Ascending aorta (tissue), 2 donors: ENCODE measurements at regions not wholly inside any gene's neighbourhood (a gene's known extent, or its start where the extent isn't known, plus 50 kb on each side); places are given as distances from the start of the nearest gene placed in this dataset.
"Not testable (repeated sequence)": the region's sequence is repeated elsewhere in the genome, so short reads cannot be mapped to it uniquely, and the experiment has no call there.

ENCODE experiments used
- DNase-seq, 2 donors: peaks; one replicate each; pipeline ENCODE4 v3.0.0-alpha.2; 2019; ENCODE audit warnings: low spot score in 2 of 2
- H3K27ac ChIP-seq, 2 donors: fragments of 200-600 bp; sonication (generic); one replicate each; pipeline ENCODE4 v1.5.1; 2016 to 2017; ENCODE audit warnings: mild to moderate bottlenecking in 1 of 2
- H3K27me3 ChIP-seq: fragments of 200-600 bp; sonication (generic); one replicate; pipeline ENCODE4 v1.5.1; 2017
- H3K36me3 ChIP-seq, 2 donors: fragments of 200-600 bp; sonication (generic); one replicate each; pipeline ENCODE4 v1.5.1; 2016
- H3K4me1 ChIP-seq, 2 donors: fragments of 200-600 bp; sonication (generic); one replicate each; pipeline ENCODE4 v1.5.1; 2016 to 2017; ENCODE audit warnings: mild to moderate bottlenecking in 1 of 2
- H3K4me3 ChIP-seq, 2 donors: fragments of 200-600 bp; sonication (generic); one replicate each; pipeline ENCODE4 v1.5.1; 2016 to 2017; ENCODE audit warnings: mild to moderate bottlenecking in 1 of 2
- H3K9me3 ChIP-seq, 2 donors: fragments of 200-600 bp; sonication (generic); one replicate each; pipeline ENCODE4 v1.5.1; 2016
- intact Hi-C: fragments of 100-400 bp; cut with DNase I; formaldehyde crosslinking; loops from one replicate; pipeline ENCODE4 v1.15.1; 2023
- TF ChIP-seq, protein P1 (sequence below), 3 experiments: fragments of 200-600 bp in 2 of 3; fragments of 450-650 bp in 1 of 3; sonication (generic) in 2 of 3; IDR thresholded peaks; one replicate each; pipeline ENCODE4 v1.5.1; 2016 to 2019; ENCODE audit warnings: antibody characterized with exemption in 3 of 3, mild to moderate bottlenecking in 1 of 3, moderate library complexity in 1 of 3

DNA sequence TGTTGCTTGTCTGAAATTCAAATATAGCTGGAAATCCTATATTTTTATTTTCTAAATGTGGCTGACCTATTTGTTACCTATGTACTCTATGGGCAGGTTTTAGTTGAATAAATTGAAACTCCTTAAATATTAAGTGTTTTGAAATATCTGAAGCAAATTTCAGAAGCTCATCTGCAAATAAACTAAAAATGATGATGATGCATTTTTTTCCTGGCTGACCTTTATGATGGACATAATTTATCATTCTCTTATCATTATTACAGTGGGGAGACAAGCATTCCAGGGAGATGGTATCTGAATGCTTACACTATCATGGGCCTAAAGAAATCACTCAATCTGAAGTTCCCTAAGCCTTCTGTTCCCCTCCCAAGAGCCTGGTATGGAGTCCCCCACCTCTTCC lies 1225.2 kb downstream of the AACS start:
- H3K9me3 ChIP-seq, result no peaks in the 10 kb centered on the region
- no peak overlapping the region for H3K27ac ChIP-seq
- H3K4me3 ChIP-seq, result no peak overlapping the region
- intact Hi-C loops, result no loop called here
- no peaks in the 10 kb centered on the region for H3K36me3 ChIP-seq
- no peaks in the 10 kb centered on the region for H3K4me1 ChIP-seq
- H3K27me3 ChIP-seq, result no peaks in the 10 kb centered on the region
- DNase-seq, result no peak
- TF ChIP-seq, protein P1, sequence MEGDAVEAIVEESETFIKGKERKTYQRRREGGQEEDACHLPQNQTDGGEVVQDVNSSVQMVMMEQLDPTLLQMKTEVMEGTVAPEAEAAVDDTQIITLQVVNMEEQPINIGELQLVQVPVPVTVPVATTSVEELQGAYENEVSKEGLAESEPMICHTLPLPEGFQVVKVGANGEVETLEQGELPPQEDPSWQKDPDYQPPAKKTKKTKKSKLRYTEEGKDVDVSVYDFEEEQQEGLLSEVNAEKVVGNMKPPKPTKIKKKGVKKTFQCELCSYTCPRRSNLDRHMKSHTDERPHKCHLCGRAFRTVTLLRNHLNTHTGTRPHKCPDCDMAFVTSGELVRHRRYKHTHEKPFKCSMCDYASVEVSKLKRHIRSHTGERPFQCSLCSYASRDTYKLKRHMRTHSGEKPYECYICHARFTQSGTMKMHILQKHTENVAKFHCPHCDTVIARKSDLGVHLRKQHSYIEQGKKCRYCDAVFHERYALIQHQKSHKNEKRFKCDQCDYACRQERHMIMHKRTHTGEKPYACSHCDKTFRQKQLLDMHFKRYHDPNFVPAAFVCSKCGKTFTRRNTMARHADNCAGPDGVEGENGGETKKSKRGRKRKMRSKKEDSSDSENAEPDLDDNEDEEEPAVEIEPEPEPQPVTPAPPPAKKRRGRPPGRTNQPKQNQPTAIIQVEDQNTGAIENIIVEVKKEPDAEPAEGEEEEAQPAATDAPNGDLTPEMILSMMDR (IDR thresholded peaks at IDR 0.05), result no peak

DNA sequence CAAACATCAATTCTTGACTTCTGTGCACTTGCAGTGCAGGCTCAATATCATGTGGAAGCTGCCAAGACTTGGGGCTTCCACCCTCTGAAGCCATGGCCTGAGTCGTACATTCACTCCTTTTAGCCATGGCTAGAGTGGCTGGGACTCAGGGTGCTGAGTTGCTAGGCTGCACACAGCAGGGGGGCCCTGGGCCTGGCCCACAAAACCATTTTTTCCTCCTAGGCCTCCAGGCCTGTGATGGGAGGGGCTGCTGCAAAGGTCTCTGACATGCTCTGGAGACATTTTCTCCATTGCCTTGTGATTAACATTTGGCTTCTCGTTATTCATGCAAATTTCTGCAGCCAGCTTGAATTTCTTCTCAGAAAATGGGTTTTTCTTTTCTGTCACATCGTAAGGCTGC lies 1226.8 kb downstream of the AACS start:
- intact Hi-C loops, H3K9me3 ChIP-seq, H3K27me3 ChIP-seq, DNase-seq, H3K36me3 ChIP-seq, H3K4me1 ChIP-seq, H3K4me3 ChIP-seq, H3K27ac ChIP-seq: not testable (repeated sequence)

DNA sequence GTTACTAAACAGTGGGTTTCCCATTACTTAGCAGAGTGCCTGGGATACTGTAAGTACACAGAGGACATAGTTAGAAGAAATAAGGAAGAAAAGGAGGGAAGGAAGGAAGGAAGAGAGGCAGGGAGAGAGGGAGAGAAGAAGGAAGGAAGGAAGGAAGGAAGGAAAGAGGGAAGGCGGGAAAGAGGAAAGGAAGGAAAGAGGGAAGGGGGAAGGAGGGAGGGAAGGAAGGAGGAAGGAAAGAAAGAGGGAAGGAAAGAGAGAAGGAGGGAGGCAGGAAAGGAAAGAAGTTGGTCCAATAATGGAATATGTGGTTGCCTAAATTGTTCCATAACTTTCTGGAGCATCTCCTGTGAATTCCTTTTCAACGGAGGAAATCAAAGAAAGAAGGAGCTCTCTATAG lies 1230.4 kb downstream of the AACS start:
- no peaks in the 10 kb centered on the region for H3K4me1 ChIP-seq
- TF ChIP-seq, protein P1 (IDR thresholded peaks at IDR 0.05), result no peak

DNA sequence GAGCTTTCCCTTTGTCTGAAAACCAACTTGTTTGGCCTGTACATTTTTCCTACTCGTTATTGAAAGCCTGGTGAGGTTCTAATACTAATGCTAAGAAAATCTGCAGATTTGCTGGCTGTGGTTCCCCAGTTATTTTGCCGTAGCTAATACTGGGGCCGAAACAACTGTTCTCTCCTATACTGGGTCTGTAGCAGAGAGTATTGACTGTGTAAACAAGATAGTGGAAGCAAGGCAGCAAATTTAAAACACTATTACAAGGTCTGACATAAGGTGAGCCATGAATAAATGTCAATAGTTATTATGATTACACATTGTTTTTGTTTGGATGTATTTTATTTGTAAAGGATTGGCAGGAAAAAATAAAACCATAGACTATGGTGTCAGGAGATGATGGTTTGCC lies 1244.0 kb downstream of the AACS start:
- TF ChIP-seq, protein P1 (IDR thresholded peaks at IDR 0.05), result no peak
- intact Hi-C loops, result no loop called here
- Histone ChIP-seq H3K27ac (no peak overlapping the region), H3K36me3 (no peaks in the 10 kb centered on the region), H3K4me3 (no peak overlapping the region), H3K27me3 (no peaks in the 10 kb centered on the region), H3K4me1 (no peaks in the 10 kb centered on the region), H3K9me3 (no peaks in the 10 kb centered on the region)
- DNase-seq, result no peak

More for the DNA sequence above, 1230.4 kb downstream of the AACS start:
- Histone ChIP-seq H3K4me3 (no peak overlapping the region), H3K36me3 (no peaks in the 10 kb centered on the region), H3K27ac (no peak overlapping the region), H3K9me3 (no peaks in the 10 kb centered on the region), H3K27me3 (no peaks in the 10 kb centered on the region)
- intact Hi-C loops, result no loop called here
- no peak for DNase-seq

DNA sequence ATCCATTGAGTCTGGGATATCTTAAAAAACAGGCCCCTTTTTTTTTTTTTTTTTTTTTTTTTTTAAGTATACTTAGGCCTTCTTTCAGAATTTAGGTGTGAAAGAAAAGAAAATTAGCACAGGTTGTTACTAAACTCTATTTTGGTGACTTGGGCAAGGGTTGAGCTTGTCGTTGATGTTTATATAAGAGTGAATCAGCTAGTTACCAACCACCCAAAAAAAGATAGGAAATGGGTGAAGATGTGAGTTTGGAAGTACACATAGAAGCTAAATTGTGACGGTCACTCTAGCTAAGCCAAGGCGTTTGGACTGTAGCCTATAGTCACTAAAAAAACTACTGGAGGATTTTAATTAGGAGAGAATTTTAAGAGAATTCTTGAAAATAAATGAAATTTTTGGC lies 1247.2 kb downstream of the AACS start:
- Histone ChIP-seq H3K4me3 (no peak overlapping the region), H3K27ac (no peak overlapping the region), H3K27me3 (no peaks in the 10 kb centered on the region), H3K9me3 (no peaks in the 10 kb centered on the region), H3K36me3 (no peaks in the 10 kb centered on the region), H3K4me1 (no peaks in the 10 kb centered on the region)
- TF ChIP-seq, protein P1 (IDR thresholded peaks at IDR 0.05), result no peak
- intact Hi-C loops, result no loop called here
- DNase-seq, result no peak

DNA sequence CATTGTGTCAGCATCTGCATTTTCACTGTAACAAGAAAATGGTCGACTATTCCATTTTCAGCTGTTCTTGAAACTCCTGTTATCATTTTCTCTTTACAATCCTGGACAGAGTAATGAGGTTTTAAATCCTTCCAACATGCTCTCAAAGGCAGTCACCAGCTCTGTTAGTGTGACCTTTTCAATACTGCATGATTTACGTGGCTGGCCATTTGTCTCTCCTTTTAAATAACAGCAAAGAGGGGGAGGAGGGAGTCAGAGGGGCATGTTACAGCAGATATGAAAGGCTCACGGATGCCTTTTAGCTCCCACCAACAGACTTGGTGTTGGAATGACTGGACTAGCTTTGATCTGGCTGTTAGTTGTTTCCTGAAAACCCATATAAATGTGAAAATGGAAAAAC lies 1251.2 kb downstream of the AACS start:
- intact Hi-C loops, result no loop called here
- no peak for DNase-seq
- TF ChIP-seq, protein P1 (IDR thresholded peaks at IDR 0.05), result no peak
- H3K36me3 ChIP-seq, result no peaks in the 10 kb centered on the region
- H3K9me3 ChIP-seq, result no peaks in the 10 kb centered on the region
- H3K4me3 ChIP-seq, result no peak overlapping the region
- H3K27me3 ChIP-seq, result no peaks in the 10 kb centered on the region
- no peak overlapping the region for H3K27ac ChIP-seq
- H3K4me1 ChIP-seq, result no peaks in the 10 kb centered on the region
